ENCODE measurements at regions not wholly inside any gene's neighbourhood (a gene's known extent, or its start where the extent isn't known, plus 50 kb on each side); places are given as distances from the start of the nearest gene placed in this dataset.

DNA sequence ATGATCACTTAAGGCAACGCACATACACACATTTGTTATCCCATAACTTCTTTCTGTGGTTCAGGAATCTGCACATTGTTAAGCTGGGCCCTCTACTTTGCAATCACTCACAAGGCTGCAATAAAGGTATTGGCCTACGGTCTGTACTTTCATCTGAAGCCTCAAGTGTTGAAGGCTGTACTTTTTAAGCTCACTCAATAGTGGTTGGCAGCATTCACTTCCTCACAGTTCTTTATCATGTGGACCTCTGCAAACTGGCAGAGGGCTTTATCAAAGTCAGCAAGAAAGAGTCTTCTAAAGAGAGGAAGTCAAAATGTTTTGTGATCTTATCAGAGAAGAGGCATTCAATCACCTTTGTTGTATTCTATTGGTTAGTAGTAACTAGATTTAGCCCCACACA lies 301.4 kb upstream of the EPHA5 start:
- Histone ChIP-seq H3K4me1 (ENCODE audit: control insufficient read depth, extremely low read depth, insufficient read depth, low read length) (no peaks in the 10 kb centered on the region), H3K36me3 (ENCODE audit: control insufficient read depth, insufficient read depth, low read length) (no peaks in the 10 kb centered on the region), H3K27ac (ENCODE audit: insufficient read depth, low read length) (no peak overlapping the region), H3K4me2 (ENCODE audit: extremely low read depth, insufficient read depth, low read length) (no peak overlapping the region), H3K9me3 (ENCODE audit: control insufficient read depth, insufficient read depth, low read depth, low read length) (no peaks in the 10 kb centered on the region), H3K9ac (ENCODE audit: insufficient read depth, low read length) (no peak overlapping the region), H3K79me2 (ENCODE audit: control insufficient read depth, insufficient read depth, low read length) (no peaks in the 10 kb centered on the region), H4K20me1 (ENCODE audit: control insufficient read depth, extremely low read depth, insufficient read depth, low read length) (no peaks in the 10 kb centered on the region), H2AFZ (ENCODE audit: low read length) (no peak overlapping the region), H3K4me3 (replicated peaks in 1 of 4; ENCODE audit: control extremely low read depth in 1 of 4, insufficient read depth in 1 of 4, low read depth in 3 of 4, low read length in 4 of 4) (no peak overlapping the region), H3K27me3 (ENCODE audit: control insufficient read depth, insufficient read depth, low read length) (no peaks in the 10 kb centered on the region)
- TF ChIP-seq CTCF (conservative IDR thresholded peaks at IDR 0.05 in 1 of 2, IDR thresholded peaks at IDR 0.05 in 1 of 2; ENCODE audit: low read depth in 1 of 2, low read length in 2 of 2) (no peak), EZH2 (IDR thresholded peaks at IDR 0.05; ENCODE audit: low read length, missing control alignments) (no peak)
- no peak for DNase-seq (ENCODE audit: low read depth in 2 of 2)

DNA sequence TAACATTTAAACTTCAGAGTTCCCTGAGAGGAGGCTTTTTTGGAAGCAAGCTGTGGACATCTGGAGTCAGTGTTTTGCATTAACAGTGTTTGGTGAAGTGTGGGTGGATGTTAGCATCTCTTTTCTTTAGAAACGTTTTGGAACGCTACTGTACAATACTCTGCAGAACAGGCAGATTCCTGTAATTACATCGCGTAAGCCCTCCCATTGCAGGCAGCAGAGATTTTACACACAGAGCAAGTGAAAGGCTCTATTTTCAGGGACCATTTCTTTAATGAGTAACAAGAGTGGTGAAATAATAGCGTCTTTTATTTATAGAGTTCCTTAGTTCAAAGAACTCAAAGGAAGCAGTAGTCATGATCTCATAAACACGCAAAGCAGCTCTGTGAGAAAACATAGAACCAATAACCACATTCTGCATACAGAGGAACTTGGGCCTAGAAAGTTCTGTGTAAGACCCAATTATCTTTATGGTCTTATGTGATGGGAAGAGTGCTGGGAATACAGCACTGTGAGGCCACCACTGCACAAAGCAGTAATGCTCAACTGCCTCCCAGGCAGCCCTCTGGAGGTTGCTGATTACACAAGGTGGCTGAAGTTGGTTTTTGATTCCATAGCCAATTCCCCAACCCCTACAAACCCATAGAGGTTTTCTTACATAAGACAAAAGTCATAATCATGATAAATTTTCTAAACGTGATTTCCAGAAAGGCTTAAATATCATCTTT lies 298.7 kb upstream of the EPHA5 start:
- H3K4me3 ChIP-seq (replicated peaks in 1 of 4; ENCODE audit: control extremely low read depth in 1 of 4, insufficient read depth in 1 of 4, low read depth in 3 of 4, low read length in 4 of 4) = no peak overlapping the region
- H4K20me1 ChIP-seq (ENCODE audit: control insufficient read depth, extremely low read depth, insufficient read depth, low read length) = no peaks in the 10 kb centered on the region
- H3K27me3 ChIP-seq (ENCODE audit: control insufficient read depth, insufficient read depth, low read length) = no peaks in the 10 kb centered on the region
- no peaks in the 10 kb centered on the region for H3K36me3 ChIP-seq (ENCODE audit: control insufficient read depth, insufficient read depth, low read length)
- H3K4me1 ChIP-seq (ENCODE audit: control insufficient read depth, extremely low read depth, insufficient read depth, low read length) = no peaks in the 10 kb centered on the region
- no peaks in the 10 kb centered on the region for H3K9me3 ChIP-seq (ENCODE audit: control insufficient read depth, insufficient read depth, low read depth, low read length)
- peak in 1 of 2 donors; percentile 71 for DNase-seq (ENCODE audit: low read depth in 2 of 2)
- H3K9ac ChIP-seq (ENCODE audit: insufficient read depth, low read length) = no peak overlapping the region
- H2AFZ ChIP-seq (ENCODE audit: low read length) = no peak overlapping the region
- H3K4me2 ChIP-seq (ENCODE audit: extremely low read depth, insufficient read depth, low read length) = no peak overlapping the region
- no peaks in the 10 kb centered on the region for H3K79me2 ChIP-seq (ENCODE audit: control insufficient read depth, insufficient read depth, low read length)
- H3K27ac ChIP-seq (ENCODE audit: insufficient read depth, low read length) = no peak overlapping the region
- TF ChIP-seq CTCF (conservative IDR thresholded peaks at IDR 0.05 in 1 of 2, IDR thresholded peaks at IDR 0.05 in 1 of 2; ENCODE audit: low read depth in 1 of 2, low read length in 2 of 2) = no peak
- TF ChIP-seq EZH2 (IDR thresholded peaks at IDR 0.05; ENCODE audit: low read length, missing control alignments) = no peak

DNA sequence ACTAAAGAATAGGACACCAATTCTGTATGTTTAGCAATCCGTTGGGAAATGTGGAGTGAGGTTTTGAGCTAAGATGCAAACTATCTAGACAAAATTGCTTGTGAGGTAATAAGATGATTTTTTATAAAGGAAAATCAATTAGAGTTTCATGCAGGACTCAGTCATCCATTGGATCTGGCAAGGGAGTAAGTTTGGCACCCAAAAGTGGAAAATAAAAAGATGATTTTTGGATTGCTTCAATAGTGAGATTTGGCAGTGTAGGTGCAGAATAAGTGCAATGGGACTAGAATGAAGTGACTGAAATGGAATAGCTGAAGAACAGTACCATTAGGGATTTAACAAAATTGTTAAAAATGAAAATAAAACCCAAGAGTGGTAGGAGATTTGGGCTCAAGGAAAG lies 290.5 kb upstream of the EPHA5 start:
- H3K27ac ChIP-seq (ENCODE audit: insufficient read depth, low read length) = no peak overlapping the region
- no peaks in the 10 kb centered on the region for H3K9me3 ChIP-seq (ENCODE audit: control insufficient read depth, insufficient read depth, low read depth, low read length)
- no peak overlapping the region for H3K9ac ChIP-seq (ENCODE audit: insufficient read depth, low read length)
- H3K4me3 ChIP-seq (replicated peaks in 1 of 4; ENCODE audit: control extremely low read depth in 1 of 4, insufficient read depth in 1 of 4, low read depth in 3 of 4, low read length in 4 of 4) = no peak overlapping the region
- TF ChIP-seq CTCF (conservative IDR thresholded peaks at IDR 0.05 in 1 of 2, IDR thresholded peaks at IDR 0.05 in 1 of 2; ENCODE audit: low read depth in 1 of 2, low read length in 2 of 2) (no peak), EZH2 (IDR thresholded peaks at IDR 0.05; ENCODE audit: low read length, missing control alignments) (no peak)
- H3K27me3 ChIP-seq (ENCODE audit: control insufficient read depth, insufficient read depth, low read length) = no peaks in the 10 kb centered on the region
- no peak overlapping the region for H2AFZ ChIP-seq (ENCODE audit: low read length)
- no peak for DNase-seq (ENCODE audit: low read depth in 2 of 2)
- no peaks in the 10 kb centered on the region for H3K36me3 ChIP-seq (ENCODE audit: control insufficient read depth, insufficient read depth, low read length)
- H3K4me2 ChIP-seq (ENCODE audit: extremely low read depth, insufficient read depth, low read length) = no peak overlapping the region
- H3K4me1 ChIP-seq (ENCODE audit: control insufficient read depth, extremely low read depth, insufficient read depth, low read length) = no peaks in the 10 kb centered on the region
- no peaks in the 10 kb centered on the region for H4K20me1 ChIP-seq (ENCODE audit: control insufficient read depth, extremely low read depth, insufficient read depth, low read length)
- H3K79me2 ChIP-seq (ENCODE audit: control insufficient read depth, insufficient read depth, low read length) = no peaks in the 10 kb centered on the region
